ENCODE measurements at regions not wholly inside any gene's neighbourhood (a gene's known extent, or its start where the extent isn't known, plus 50 kb on each side); places are given as distances from the start of the nearest gene placed in this dataset.

GRCh38 chr10:83357627-83358026, 781.7 kb upstream of the GHITM start:
- no peak for FAIRE-seq
- Histone ChIP-seq H3K4me3 (ENCODE audit: extremely low read depth in 1 of 4, insufficient read depth in 2 of 4, low read depth in 3 of 4, low read length in 4 of 4) (no peak overlapping the region), H2BK20ac (ENCODE audit: low read length) (no peak overlapping the region), H2AFZ (ENCODE audit: low read length) (no peak overlapping the region), H3K4me1 (replicated peaks in 1 of 4; ENCODE audit: control insufficient read depth in 3 of 4, insufficient read depth in 4 of 4, low read length in 3 of 4) (no peaks in the 10 kb centered on the region), H3K9ac (replicated peaks in 1 of 4; ENCODE audit: extremely low read depth in 1 of 4, low read depth in 3 of 4, low read length in 3 of 4) (no peak overlapping the region), H3K18ac (ENCODE audit: extremely low read depth, low read length) (no peak overlapping the region), H3K36me3 (ENCODE audit: control insufficient read depth in 2 of 4, insufficient read depth in 4 of 4, low read length in 3 of 4) (no peaks in the 10 kb centered on the region), H3K14ac (ENCODE audit: insufficient read length) (no peak overlapping the region), H4K8ac (ENCODE audit: extremely low read depth, insufficient read depth, low read length) (no peak overlapping the region), H3K79me1 (ENCODE audit: low read depth, low read length) (no peaks in the 10 kb centered on the region), H3K27me3 (replicated peaks in 1 of 4; ENCODE audit: control insufficient read depth in 3 of 4, extremely low read depth in 1 of 4, insufficient read depth in 3 of 4, low read length in 3 of 4) (no peaks in the 10 kb centered on the region), H4K5ac (ENCODE audit: insufficient read length, low read depth, low read length) (no peak overlapping the region), H2AK5ac (ENCODE audit: low read depth, low read length) (no peak overlapping the region), H3K23me2 (ENCODE audit: low read depth, low read length) (no peaks in the 10 kb centered on the region), H3K23ac (ENCODE audit: insufficient read length) (no peak overlapping the region), H2BK120ac (replicated peaks; ENCODE audit: low read depth, low read length) (no peak overlapping the region), H3K4ac (replicated peaks; ENCODE audit: insufficient read length, low read depth, low read length) (no peak overlapping the region), H3K79me2 (ENCODE audit: control insufficient read depth in 1 of 2, insufficient read depth in 2 of 2, low read length in 2 of 2) (no peaks in the 10 kb centered on the region), H2BK12ac (ENCODE audit: low read depth, low read length) (no peak overlapping the region), H3K27ac (ENCODE audit: low read depth, low read length) (no peak overlapping the region), H3K56ac (replicated peaks; ENCODE audit: insufficient read length, low read depth, low read length) (no peak overlapping the region), H3K4me2 (ENCODE audit: insufficient read depth in 1 of 2, low read depth in 2 of 2, low read length in 2 of 2) (no peak overlapping the region), H4K20me1 (replicated peaks in 1 of 2; ENCODE audit: control insufficient read depth in 1 of 2, insufficient read depth in 2 of 2, low read length in 2 of 2) (no peaks in the 10 kb centered on the region), H4K91ac (replicated peaks; ENCODE audit: insufficient read length, low read length) (no peak overlapping the region), H3K9me3 (ENCODE audit: insufficient read depth in 2 of 2, low read depth in 1 of 2, low read length in 1 of 2) (no peaks in the 10 kb centered on the region), H2BK15ac (ENCODE audit: low read length) (no peak overlapping the region), H2BK5ac (ENCODE audit: low read depth, low read length) (no peak overlapping the region)
- POLR2A ChIA-PET (ENCODE audit: partially characterized antibody) = no interaction called here
- CTCF ChIA-PET (ENCODE audit: partially characterized antibody) = interaction anchor here (0.6 to 1.2 kb wide), 4 partner anchors 14 to 222 kb away, joined by 3 to 5 read pairs (median 3); no protein-coding TSS in a partner anchor
- DNase-seq (ENCODE audit: low read depth in 1 of 2, low spot score in 2 of 2) = no peak
- no peak for TF ChIP-seq JUND (IDR thresholded peaks at IDR 0.05; ENCODE audit: low read length)
- no peak for TF ChIP-seq FOSL1 (IDR thresholded peaks at IDR 0.05; ENCODE audit: insufficient read depth, low read depth, low read length)
- TF ChIP-seq JUN (IDR thresholded peaks at IDR 0.05; ENCODE audit: low read depth, low read length) = no peak
- no peak for TF ChIP-seq SUZ12 (IDR thresholded peaks at IDR 0.05; ENCODE audit: low read length)
- no peak for TF ChIP-seq BACH1 (IDR thresholded peaks at IDR 0.05; ENCODE audit: low read length)
- TF ChIP-seq BCL11A (IDR thresholded peaks at IDR 0.05; ENCODE audit: low read depth in 2 of 2, low read length in 2 of 2) = no peak
- TF ChIP-seq MAFK (IDR thresholded peaks at IDR 0.05; ENCODE audit: low read depth, low read length) = no peak
- no peak for TF ChIP-seq RFX5 (IDR thresholded peaks at IDR 0.05; ENCODE audit: borderline replicate concordance, low read depth, low read length)
- no peak for TF ChIP-seq NRF1 (IDR thresholded peaks at IDR 0.05; ENCODE audit: low read depth, low read length)
- no peak; the same call in 1 of the 2 replicates for TF ChIP-seq CEBPB (IDR thresholded peaks at IDR 0.05; ENCODE audit: low read depth, low read length)
- no peak for TF ChIP-seq BRCA1 (IDR thresholded peaks at IDR 0.05; ENCODE audit: low read depth, low read length)
